Osteocyte (in vitro differentiated cells): ENCODE measurements at regions not wholly inside any gene's neighbourhood (a gene's known extent, or its start where the extent isn't known, plus 50 kb on each side); places are given as distances from the start of the nearest gene placed in this dataset.
A peak's percentile ranks its signal among the peaks of the same experiment; 100 is the strongest.

Experiments
- DNase-seq: peaks from one replicate; pipeline ENCODE4 v3.0.0; 2021; ENCODE audit warnings: mixed read lengths; ENCODE audit not compliant: unreplicated experiment; ENCODE audit errors: extremely low spot score
- H3K27ac Mint-ChIP-seq: one replicate; pipeline ENCODE4 v1.8.0; 2021; ENCODE audit warnings: mild to moderate bottlenecking, mixed read lengths; ENCODE audit not compliant: unreplicated experiment
- H3K27me3 Mint-ChIP-seq: one replicate; pipeline ENCODE4 v1.8.0; 2021; ENCODE audit warnings: mixed read lengths; ENCODE audit not compliant: unreplicated experiment
- H3K36me3 Mint-ChIP-seq: one replicate; pipeline ENCODE4 v1.8.0; 2021; ENCODE audit warnings: mixed read lengths; ENCODE audit not compliant: unreplicated experiment
- H3K4me1 Mint-ChIP-seq: one replicate; pipeline ENCODE4 v1.8.0; 2021; ENCODE audit warnings: mixed read lengths; ENCODE audit not compliant: unreplicated experiment
- H3K4me3 Mint-ChIP-seq: one replicate; pipeline ENCODE4 v1.8.0; 2021; ENCODE audit warnings: mild to moderate bottlenecking, moderate library complexity, mixed read lengths; ENCODE audit not compliant: unreplicated experiment
- H3K9me3 Mint-ChIP-seq: one replicate; pipeline ENCODE4 v1.8.0; 2021; ENCODE audit warnings: mixed read lengths; ENCODE audit not compliant: unreplicated experiment
- CTCF ChIP-seq: fragments of 200-600 bp; sonication (generic); IDR thresholded peaks from 2 replicates; pipeline ENCODE4 v1.5.0; 2021; ENCODE audit warnings: antibody characterized with exemption, mild to moderate bottlenecking, moderate library complexity

- H3K27ac Mint-ChIP-seq: no peak overlapping the region
- no peak overlapping the region for H3K4me3 Mint-ChIP-seq
- no peaks in the 10 kb centered on the region for H3K36me3 Mint-ChIP-seq
- no peaks in the 10 kb centered on the region for H3K9me3 Mint-ChIP-seq
- H3K27me3 Mint-ChIP-seq: no peaks in the 10 kb centered on the region
- no peak for TF ChIP-seq CTCF
- H3K4me1 Mint-ChIP-seq: no peaks in the 10 kb centered on the region
- no peak for DNase-seq
Measured at GRCh38 chr1:34688006-34688741, 66.7 kb upstream of the GJB5 start.

- no peak for DNase-seq
- Mint-ChIP-seq H3K27me3 (no peaks in the 10 kb centered on the region), H3K4me3 (no peak overlapping the region), H3K36me3 (no peaks in the 10 kb centered on the region), H3K27ac (no peak overlapping the region), H3K4me1 (no peaks in the 10 kb centered on the region), H3K9me3 (peaks cover 3% of the 10 kb centered on the region)
- TF ChIP-seq CTCF: no peak
Measured at GRCh38 chr1:34690269-34690668, 64.6 kb upstream of the GJB5 start.

- no peak overlapping the region for H3K4me3 Mint-ChIP-seq
- H3K36me3 Mint-ChIP-seq: no peaks in the 10 kb centered on the region
- DNase-seq: peak; percentile 49
- H3K4me1 Mint-ChIP-seq: no peaks in the 10 kb centered on the region
- H3K27ac Mint-ChIP-seq: no peak overlapping the region
- peaks cover 10% of the 10 kb centered on the region for H3K9me3 Mint-ChIP-seq
- no peaks in the 10 kb centered on the region for H3K27me3 Mint-ChIP-seq
- TF ChIP-seq CTCF: no peak
Measured at GRCh38 chr1:34693081-34693480, 61.8 kb upstream of the GJB5 start.

GRCh38 chr1:34694383-34694782 is 60.5 kb upstream of the GJB5 start:
- H3K9me3 Mint-ChIP-seq: peaks cover 13% of the 10 kb centered on the region
- no peaks in the 10 kb centered on the region for H3K36me3 Mint-ChIP-seq
- H3K4me3 Mint-ChIP-seq: no peak overlapping the region
- no peaks in the 10 kb centered on the region for H3K27me3 Mint-ChIP-seq
- H3K27ac Mint-ChIP-seq: no peak overlapping the region
- TF ChIP-seq CTCF: no peak
- peak; percentile 62 for DNase-seq
- H3K4me1 Mint-ChIP-seq: no peaks in the 10 kb centered on the region

GRCh38 chr1:34695580-34695979 is 59.3 kb upstream of the GJB5 start:
- no peaks in the 10 kb centered on the region for H3K36me3 Mint-ChIP-seq
- no peak overlapping the region for H3K4me3 Mint-ChIP-seq
- H3K4me1 Mint-ChIP-seq: no peaks in the 10 kb centered on the region
- H3K27ac Mint-ChIP-seq: no peak overlapping the region
- H3K27me3 Mint-ChIP-seq: no peaks in the 10 kb centered on the region
- peak; percentile 69 for DNase-seq
- no peak for TF ChIP-seq CTCF
- H3K9me3 Mint-ChIP-seq: peaks cover 13% of the 10 kb centered on the region
